ENCODE measurements at regions not wholly inside any gene's neighbourhood (a gene's known extent, or its start where the extent isn't known, plus 50 kb on each side); places are given as distances from the start of the nearest gene placed in this dataset.

DNA sequence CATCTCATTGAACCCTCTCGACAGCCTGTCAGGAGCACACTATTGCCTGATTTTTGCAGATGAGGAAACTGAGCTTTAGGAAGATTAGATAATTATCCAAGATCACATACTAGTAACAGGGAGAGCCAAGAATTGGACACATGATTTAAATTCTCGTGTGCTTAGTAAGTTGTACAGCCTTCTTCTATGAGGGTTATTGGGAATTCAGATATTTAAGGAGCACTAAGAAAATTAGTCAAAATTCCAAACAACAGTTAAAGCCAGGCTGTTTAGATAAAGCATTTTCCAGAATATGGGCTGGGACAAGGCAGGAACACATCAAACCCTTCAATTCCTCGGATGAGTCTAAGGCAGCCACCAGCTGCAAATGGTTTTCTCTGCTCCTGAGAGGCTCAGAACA lies 148.8 kb downstream of the TMEM30B start:
- DNase-seq (ENCODE audit: low read depth in 2 of 2) = no peak

DNA sequence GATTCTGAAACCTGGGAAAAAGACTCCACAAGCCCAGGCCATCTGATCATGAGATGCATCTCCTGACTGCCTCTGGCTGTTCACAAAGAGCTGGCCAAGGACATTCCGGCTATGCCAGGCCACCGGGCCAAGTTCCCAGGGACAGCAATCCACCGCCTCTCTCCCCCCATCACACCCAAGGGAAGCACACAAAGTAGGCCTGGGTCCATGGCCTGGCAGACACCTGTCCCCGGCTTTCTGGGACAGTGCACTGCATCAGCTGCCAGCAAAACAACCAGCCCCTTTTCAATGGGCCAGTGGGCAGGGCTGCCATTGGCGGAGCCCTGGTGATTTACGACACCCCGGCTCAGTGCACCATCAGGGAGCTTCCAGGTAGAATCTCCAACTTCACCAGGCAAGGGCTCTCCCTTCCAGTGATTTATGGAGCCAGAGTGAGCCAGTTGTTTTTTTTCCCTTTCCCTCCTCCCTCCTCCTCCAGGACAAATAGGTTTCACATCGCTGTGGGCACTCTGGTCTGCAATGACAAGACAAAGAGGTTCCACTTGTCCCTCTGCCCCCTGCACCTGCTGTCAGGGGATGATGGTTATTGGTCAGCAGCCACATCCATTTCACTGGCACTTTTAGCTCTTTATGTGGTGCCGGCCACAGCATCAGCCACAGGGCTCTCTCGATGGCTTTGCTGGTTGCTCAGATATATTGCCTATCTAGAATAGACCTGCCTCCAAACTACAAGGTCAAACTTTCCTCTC lies 149.6 kb downstream of the SLC38A6 start:
- DNase-seq (ENCODE audit: low read depth in 2 of 2) = no peak

DNA sequence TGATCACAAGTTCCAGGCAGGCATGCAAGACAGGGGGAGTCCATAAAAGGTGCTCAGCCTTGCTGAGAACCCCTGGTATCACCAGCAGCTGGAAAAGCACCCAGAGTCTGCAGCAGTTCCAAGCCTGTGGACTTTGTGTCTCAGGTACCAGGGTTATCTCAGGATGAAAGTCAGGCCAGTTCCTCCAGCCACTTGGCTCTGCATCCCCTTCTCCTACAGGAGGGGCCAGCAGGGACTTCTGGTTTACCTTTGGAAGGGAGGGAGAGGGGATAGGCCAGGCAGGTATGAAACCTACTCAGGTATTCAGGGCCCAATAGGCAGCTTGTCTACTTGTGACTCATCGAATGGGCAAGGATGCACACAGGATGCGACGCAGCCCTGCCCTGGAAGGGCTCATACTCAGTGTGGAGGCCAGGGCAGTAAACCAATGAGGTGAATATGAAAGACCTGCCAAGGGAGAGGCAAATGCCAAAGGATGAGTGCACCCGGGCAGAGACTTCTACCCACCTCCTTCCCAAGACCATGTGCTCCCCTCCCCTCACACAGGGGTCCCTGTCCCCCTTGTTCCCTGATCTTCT lies 148.2 kb downstream of the SLC38A6 start:
- DNase-seq (ENCODE audit: low read depth in 2 of 2) = no peak

DNA sequence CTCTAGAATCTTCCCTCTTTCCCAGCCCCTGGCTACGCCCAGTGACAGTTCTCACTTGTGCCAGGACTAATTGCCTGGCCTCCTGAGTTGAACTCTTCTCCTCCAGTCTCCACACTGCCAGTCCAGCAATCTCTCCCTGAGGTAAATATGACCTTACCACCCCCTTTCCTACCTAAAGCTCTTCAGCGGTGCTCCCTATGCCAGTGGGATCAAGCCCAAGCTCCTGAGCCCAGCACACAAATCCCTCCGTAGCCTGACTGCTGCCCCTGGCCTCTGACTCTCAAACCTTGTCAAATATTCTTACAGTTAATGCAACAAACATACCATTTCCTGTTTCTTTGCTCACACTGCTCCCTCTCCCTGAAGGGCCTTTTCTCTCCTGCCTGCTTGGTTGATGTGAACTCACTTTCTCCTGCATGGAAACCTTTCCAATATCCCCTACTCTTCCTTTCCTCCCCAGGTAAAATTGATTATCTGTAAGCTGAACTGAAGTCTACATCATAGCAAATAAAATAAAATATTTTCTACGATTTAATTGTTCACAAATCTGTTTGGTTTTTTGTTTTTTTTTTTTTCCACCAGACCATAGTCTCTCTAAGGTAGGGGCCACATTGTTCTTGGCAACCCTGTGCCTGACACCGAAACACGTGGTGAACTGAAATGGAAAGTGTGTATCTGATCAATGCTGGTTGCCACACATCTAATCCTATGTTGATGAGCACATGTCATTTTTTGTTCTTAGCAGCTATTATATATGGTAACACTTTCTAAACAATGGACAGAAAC lies 147.5 kb downstream of the SLC38A6 start:
- DNase-seq (ENCODE audit: low read depth in 2 of 2) = no peak

DNA sequence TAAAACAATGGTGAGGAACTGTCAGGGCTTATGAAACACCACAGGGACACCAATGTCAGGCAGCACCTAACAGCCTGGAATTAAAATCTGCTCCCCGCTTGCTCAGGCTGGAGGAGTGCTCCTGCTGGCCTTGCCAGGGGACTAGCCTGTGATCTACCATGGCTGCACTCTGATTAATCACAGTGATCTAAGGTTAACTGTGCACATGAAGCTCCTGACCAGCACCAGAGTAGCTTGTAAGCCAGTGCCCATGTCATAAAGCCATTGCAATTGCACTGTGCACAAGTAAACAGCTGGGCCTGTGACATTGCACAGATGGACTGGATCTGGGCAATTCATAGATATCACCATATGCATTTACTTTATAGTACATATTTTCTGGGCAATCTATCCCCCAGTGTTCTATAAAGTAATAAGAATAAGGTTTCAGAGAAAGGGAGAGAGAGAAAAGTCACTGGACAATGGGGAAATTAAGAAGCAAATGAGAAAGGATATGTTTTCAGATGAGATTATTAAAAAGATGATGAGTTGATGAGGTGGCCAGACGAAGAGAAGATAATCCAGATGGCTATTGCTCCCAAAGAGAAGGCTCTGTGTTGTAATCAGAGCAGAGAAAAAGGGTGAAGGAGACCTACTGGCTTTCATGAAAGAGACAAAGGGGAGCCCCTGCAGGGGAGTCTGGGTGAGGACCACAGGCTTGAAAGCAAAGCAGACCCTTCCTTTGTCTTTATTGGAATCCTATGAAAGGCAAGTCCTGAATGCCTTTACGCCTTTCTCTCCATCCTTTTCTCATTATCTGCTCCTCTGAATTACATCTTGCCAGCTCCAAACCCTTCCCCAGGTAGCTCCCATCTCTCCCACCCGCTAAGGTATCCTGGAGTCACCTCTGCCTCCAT lies 145.8 kb downstream of the SLC38A6 start:
- DNase-seq (ENCODE audit: low read depth in 2 of 2) = no peak

DNA sequence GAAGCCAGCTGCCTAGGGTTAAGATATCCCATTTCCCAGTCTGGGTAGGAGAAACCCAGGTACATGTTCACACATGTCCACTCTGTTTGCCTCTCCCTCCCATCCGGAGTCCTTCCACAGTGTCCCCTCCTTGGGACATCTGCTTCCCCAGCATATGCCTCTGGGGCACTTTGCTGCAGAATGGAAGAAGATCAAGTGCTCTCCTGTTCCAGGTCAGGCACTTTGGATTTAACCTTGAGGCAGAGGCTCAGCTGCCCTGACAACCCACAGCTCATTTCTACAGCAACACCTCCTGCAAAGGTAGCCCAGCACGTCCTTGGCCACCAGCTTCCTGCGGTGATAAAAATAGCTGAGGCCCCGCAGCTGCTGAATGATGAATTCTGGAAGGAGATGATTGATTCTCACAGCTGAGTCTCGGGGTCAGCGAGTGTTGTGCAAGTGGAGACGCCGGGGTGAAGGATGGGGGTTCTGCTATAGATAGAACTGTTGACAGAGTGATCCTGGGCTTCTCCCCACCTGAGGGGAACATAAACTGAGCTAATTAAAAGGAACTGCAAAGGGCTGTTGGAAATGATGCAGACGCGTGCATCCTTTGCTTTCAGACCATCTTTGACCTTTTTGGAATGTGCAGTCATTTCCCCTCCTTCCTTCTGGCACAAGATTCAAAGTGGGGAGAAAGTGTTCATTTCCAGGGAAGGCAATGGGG lies 145.0 kb downstream of the SLC38A6 start:
- DNase-seq (ENCODE audit: low read depth in 2 of 2) = no peak

DNA sequence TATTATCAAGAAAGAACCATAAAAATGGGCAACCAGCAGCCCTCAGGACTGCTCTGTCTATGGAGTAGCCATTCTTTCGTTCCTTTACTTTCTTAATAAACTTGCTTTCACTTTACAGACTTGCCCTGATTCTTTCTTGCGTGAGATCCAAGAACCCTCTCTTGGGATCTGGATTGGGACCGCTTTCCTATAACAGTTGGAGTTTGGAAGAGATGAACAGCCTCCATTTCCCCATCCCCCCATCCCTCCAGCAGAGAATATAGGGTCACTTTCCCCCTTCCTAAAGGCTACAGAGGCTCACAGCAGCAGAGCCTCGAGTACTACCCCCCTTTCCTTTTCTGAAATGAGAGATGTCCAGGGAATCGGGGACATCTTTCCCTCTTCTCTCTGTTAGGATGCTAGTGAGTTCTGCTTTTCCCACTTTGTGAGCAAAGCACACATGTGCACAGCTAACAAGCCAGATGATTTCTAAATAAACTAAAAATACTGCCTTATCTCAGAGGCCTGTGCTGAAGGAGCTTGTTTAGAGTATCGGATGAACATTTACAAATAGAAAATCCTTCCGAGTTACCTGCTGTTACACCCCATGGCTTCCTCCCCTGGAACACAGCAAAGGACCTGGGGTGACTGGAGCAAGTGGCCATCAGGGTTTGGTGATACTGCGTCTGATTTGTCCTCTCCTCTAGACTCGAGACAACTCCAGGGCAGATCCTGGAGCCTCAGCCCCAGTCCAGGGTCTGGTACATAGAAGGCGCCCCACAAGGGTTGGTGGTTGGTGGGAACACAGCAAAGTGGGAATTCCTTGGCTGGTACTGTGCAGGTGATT lies 144.2 kb downstream of the SLC38A6 start:
- no peak for DNase-seq (ENCODE audit: low read depth in 2 of 2)

DNA sequence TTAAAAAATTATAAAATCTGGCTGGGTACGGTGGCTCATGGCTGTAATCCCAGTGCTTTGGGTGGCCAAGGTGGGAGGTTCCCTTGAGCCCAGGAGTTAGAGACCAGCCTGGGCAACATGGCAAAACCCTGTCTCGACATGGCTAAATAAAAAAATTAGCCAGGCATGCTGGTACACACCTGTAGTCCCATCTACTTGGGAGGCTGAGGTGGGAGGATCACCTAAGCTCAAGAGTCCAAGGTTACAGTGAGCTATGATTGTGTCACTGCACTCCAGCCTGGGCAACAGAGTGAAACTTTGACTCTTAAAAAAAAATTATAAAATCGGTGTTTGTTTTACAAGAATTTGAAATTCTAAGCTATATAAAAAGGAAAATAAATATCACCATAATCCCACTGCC lies 141.8 kb downstream of the SLC38A6 start:
- no peak for DNase-seq (ENCODE audit: low read depth in 2 of 2)

DNA sequence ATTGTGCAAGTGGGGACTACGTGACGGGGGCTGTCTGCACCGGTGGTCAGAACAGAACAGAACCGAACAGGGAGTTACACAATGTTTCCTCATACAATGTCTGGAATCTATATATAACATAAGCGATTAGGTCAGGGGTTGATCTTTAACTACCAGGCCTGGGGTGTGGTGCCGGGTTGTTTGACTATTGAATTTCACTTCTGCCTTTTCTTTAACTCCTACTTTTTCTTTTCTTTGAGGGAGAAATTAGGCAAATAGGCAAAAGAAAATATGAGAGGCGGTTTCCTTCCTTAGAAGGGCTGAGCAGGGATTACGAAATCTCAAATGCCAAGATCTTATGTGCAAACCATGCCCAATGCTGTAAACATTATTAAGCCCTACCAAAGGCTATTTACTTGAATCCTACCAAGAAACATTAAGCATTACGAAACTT lies 140.3 kb downstream of the SLC38A6 start:
- no peak for DNase-seq (ENCODE audit: low read depth in 2 of 2)

DNA sequence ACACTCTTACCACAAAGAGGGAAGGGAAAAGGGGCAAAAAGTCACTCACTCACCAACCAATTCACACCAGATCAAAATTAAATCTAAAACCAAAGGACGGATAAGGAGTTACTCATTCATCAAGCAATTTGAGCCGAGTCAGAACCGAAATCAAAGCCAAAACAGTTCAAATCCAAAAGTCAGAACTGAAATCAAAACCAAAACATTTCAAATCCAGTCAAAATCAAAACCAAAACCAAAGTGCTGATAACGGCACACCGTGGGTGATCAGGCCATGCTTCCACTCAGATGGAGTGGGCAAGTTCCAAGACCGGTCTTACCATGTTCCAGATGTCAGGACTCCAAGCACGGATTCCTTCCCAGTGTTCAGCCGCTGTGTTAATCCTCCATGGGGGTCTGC lies 139.5 kb downstream of the SLC38A6 start:
- DNase-seq (ENCODE audit: low read depth in 2 of 2) = no peak

DNA sequence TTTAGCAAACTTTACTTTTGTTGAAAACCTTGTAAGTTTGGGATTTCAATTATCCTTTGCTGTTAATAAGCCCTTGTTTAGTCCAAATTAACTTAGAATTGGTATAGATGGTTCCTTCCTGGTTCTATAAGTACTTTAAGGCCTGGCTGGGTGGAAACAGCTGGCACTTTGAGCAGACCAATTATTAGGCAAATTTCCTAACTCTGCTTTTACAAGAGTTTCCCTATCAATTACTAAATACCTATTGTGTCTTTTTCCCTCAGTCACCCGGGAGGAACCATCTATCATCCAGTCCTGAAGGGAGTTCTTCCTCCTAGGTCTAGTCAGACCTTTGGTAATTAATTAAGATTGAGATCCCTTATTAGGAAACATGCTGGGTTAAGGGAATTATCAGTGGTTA lies 138.0 kb downstream of the SLC38A6 start:
- DNase-seq (ENCODE audit: low read depth in 2 of 2) = no peak

DNA sequence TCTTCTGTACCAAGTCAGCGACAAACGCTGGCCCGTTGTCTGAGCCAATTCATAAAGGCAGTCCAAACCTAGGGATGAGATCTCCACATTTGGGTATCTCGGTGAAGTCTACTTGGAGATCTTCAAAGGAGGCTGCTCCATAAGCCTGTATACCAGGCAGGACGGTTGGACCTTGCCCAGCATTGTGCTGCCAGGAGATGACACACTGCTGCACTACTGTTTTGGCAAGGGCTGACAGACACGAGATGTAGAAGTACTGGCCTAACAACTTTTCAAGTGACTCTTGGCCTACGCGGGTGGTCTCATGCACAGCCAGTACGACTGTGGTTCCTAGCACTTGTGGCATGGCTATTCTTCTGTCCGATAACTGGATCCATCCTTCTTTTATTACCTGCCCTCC lies 135.3 kb downstream of the SLC38A6 start:
- no peak for DNase-seq (ENCODE audit: low read depth in 2 of 2)

DNA sequence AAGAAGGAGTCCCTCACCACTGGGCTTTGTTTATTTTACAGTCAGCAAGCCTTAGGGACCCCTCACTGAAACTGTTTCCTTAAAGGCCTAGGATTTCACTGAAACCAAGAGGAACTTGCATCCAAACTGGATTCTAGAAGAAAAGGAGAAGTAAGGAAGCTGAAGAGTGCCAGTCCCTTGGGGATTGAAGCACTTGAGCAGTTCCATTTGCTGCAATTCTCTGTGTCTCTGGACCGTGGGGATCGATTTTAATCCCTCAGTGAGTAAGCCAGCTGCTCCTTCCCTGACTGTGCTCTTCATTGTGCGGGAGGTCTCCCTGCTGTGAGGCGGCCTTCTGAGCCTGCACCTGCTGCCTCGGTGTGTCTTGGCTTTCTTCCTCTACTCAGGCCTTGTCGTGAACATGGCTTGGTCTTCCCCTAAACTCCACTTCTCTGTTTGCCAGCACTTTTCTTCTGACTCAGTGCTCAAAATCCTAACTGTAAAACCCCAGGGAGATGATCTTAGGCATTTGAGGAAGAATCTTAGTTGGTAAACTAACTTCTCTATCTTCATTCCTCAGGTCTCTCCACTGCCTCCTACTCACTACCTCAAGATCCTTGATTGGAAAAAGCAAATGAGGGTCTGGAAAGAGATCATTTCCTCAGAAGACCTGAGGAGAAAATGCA lies 132.6 kb downstream of the SLC38A6 start:
- no peak for DNase-seq (ENCODE audit: low read depth in 2 of 2)

DNA sequence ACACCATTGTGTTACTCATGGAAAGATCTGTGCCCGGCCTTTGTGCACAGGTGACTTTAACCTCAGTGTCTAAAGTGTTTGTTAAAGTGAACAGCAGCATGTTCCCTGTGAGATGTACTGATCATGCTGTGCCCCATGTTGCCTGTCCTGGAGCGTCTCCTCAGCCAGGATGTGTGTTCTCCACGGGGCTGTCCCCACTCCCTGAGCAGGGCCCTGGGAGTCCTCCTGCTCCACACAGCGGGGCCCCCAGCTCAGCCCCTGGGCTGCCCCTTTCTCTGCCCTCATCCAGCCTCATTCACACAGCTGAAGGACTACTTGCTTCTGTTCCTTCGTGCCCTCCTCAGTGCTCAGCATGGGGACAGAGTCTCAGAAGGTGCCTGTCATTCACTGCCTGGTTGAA lies 131.5 kb downstream of the SLC38A6 start:
- DNase-seq (ENCODE audit: low read depth in 2 of 2) = no peak

DNA sequence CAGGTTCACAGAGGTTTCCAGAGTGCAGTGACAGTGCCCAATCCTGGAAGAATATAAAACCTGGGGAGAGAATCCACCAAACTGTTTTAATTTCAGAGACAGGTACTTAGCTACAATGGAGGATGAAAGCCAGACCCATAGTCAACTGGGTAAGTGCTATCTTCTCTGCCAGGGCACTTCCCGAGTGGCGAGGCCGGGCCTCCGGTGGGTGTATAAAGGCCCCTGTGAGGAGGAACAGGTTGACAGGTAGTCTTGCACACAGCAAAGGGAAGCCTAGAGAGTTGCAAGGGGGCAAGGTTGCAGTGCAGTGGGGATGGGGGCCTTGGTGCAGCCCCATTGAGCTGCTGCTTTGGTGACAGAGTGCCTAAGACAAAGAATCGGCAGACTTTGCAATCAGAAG lies 130.7 kb downstream of the SLC38A6 start:
- no peak for DNase-seq (ENCODE audit: low read depth in 2 of 2)

DNA sequence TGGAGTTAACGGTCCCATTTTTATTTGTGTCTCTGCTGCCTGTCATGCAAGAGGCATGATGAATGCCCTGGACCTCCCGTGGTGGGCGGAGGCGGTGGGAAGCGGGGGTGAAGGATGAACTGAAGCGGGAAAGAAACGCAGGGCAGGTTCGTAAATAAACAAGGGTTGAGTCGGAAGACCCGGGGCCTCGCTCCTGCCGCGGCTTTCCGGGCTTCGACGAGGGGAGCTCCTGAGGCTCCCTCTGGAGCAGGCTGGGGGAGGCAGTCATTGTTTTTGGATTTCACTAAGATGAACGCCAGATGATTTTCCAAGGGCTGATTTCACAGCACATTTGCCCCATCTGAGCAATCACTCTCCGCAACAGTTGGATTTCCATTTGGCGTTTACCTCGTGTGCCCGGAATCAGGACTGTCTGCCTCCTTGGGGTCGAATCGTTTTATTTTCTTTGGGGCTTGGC lies 130.2 kb downstream of the SLC38A6 start:
- no peak for DNase-seq (ENCODE audit: low read depth in 2 of 2)

DNA sequence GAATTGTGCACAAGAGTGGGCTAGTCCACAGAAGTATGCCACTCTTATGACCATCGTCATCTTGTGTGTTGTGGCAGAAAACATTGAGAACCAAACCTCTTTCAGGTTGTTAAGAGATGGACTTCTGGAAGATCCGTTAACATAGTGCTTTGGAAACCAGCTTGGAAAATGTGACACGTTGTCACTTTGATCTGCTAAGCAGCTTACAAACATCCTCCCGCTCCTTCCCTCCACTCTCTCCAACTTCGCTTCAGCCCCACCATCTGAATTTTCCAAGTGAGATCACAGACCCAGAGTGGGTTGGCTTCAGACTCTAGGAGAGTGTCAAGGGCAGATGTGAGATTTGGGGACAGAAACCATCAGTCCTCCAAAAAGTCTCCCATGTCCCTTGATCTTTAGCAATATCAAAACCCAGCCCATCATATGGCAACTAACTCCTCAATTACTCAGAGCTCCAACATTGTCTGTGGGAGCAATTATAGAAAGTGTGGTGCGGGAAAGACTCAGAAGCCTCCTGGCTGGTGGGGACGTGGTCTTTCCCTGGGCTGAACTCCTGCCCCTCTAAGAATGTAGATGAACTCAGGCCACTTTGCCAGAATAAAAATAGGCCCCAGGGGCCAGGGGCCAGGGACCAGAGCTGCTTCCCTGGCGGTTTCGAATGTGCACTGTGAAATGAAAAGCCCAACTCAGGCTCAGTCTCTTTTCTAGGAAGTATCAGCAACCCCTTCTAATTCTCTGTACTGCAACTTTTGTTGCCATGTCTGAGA lies 129.5 kb downstream of the SLC38A6 start:
- DNase-seq (ENCODE audit: low read depth in 2 of 2) = no peak

DNA sequence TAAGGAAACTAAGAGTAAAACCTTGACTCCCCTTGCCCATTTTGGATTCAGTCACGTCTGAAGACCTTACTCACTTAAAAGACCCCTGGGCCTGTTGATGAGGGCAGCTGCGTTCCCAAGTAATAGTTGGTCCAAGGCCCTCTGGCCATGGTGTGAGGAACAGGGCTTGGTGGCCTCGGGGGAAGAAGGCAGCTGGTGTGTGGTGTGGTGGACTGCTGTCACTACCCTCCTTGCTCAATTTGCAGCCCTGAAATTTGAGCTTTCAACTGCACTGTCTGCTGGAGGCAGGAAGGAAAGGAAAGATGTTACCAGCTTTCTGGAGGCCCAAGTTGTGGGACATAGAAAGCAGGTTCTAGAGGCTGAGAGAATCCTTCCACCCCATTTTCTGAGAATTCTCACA lies 128.2 kb downstream of the SLC38A6 start:
- DNase-seq (ENCODE audit: low read depth in 2 of 2) = no peak

Data from stimulated activated CD4-positive, alpha-beta T cell treated with anti-CD3 and anti-CD28 coated beads, Interleukin-12 subunit alpha, Interleukin-12 subunit beta, amount 100 ng/mL, for 24 hours (primary cell).